ENCODE measurements at regions not wholly inside any gene's neighbourhood (a gene's known extent, or its start where the extent isn't known, plus 50 kb on each side); places are given as distances from the start of the nearest gene placed in this dataset.

GRCh38 chr19:8893419-8893818 lies 61.2 kb downstream of the MBD3L1 start:
- no peak for DNase-seq (ENCODE audit: low spot score)
- no peak for TF ChIP-seq CTCF (IDR thresholded peaks at IDR 0.05)
- no peak for ATAC-seq (ENCODE audit: low FRiP score)

GRCh38 chr19:8897106-8897505 lies 64.9 kb downstream of the MBD3L1 start:
- no peak for ATAC-seq (ENCODE audit: low FRiP score)
- no peak for TF ChIP-seq CTCF (IDR thresholded peaks at IDR 0.05)
- DNase-seq (ENCODE audit: low spot score), result no peak

- DNase-seq (ENCODE audit: low spot score), result no peak
- TF ChIP-seq CTCF (IDR thresholded peaks at IDR 0.05), result no peak
- no peak for ATAC-seq (ENCODE audit: low FRiP score)
Observed at GRCh38 chr19:8899356-8899755, 67.2 kb downstream of the MBD3L1 start.

GRCh38 chr19:8900421-8900820 lies 68.2 kb downstream of the MBD3L1 start:
- TF ChIP-seq CTCF (IDR thresholded peaks at IDR 0.05), result no peak
- ATAC-seq (ENCODE audit: low FRiP score) (no peak), DNase-seq (ENCODE audit: low spot score) (no peak)

- TF ChIP-seq CTCF (IDR thresholded peaks at IDR 0.05), result no peak
- ATAC-seq (ENCODE audit: low FRiP score) (no peak), DNase-seq (ENCODE audit: low spot score) (no peak)
Observed at GRCh38 chr19:8902520-8902919, 70.3 kb downstream of the MBD3L1 start.

GRCh38 chr19:8904597-8904996 lies 72.4 kb downstream of the MBD3L1 start:
- DNase-seq (ENCODE audit: low spot score) (no peak), ATAC-seq (ENCODE audit: low FRiP score) (no peak)
- no peak for TF ChIP-seq CTCF (IDR thresholded peaks at IDR 0.05)

- ATAC-seq (ENCODE audit: low FRiP score) (no peak), DNase-seq (ENCODE audit: low spot score) (no peak)
- no peak for TF ChIP-seq CTCF (IDR thresholded peaks at IDR 0.05)
Observed at GRCh38 chr19:8905342-8905741, 73.2 kb downstream of the MBD3L1 start.

Measured in omental fat pad (tissue), 3 donors.